SK-N-SH treated with all-trans-retinoic acid at 6 μM for 48 hours (cell line): ENCODE measurements at regions not wholly inside any gene's neighbourhood (a gene's known extent, or its start where the extent isn't known, plus 50 kb on each side); places are given as distances from the start of the nearest gene placed in this dataset.

Experiments used
- ATAC-seq: fragments of 200-7000 bp; cut with Tn5 transposase; 3 replicates; pipeline ENCODE4 v1.9.1; 2020; ENCODE audit warnings: mild to moderate bottlenecking, moderate library complexity
- ARNTL ChIP-seq: fragments of 450-650 bp; formaldehyde crosslinking; IDR thresholded peaks from 2 replicates; pipeline ENCODE4 v1.5.0; 2020; ENCODE audit warnings: low read depth, mild to moderate bottlenecking, moderate library complexity, borderline replicate concordance
- CSDC2 ChIP-seq: fragments of 250-450 bp; sonication (Bioruptor Pico); IDR thresholded peaks from 2 replicates; pipeline ENCODE4 v1.5.0; 2020; ENCODE audit warnings: mild to moderate bottlenecking, moderate library complexity
- GLIS3 ChIP-seq: fragments of 250-450 bp; sonication (Bioruptor Pico); IDR thresholded peaks from 2 replicates; pipeline ENCODE4 v1.5.0; 2020; ENCODE audit warnings: mild to moderate bottlenecking, moderate library complexity
- ISL1 ChIP-seq: fragments of 250-450 bp; sonication (Bioruptor Pico); IDR thresholded peaks from 2 replicates; pipeline ENCODE4 v2.1.2; 2022; ENCODE audit warnings: mild to moderate bottlenecking, moderate library complexity
- OSR1 ChIP-seq: fragments of 250-450 bp; sonication (Bioruptor Pico); IDR thresholded peaks from 2 replicates; pipeline ENCODE4 v1.8.0; 2022; ENCODE audit warnings: moderate library complexity, mild to moderate bottlenecking, inconsistent platforms
- PPARA ChIP-seq: fragments of 250-450 bp; sonication (Bioruptor Pico); IDR thresholded peaks from 2 replicates; pipeline ENCODE4 v1.5.0; 2020; ENCODE audit warnings: mild to moderate bottlenecking, borderline replicate concordance
- RARB ChIP-seq: fragments of 250-450 bp; sonication (Bioruptor Pico); IDR thresholded peaks from 2 replicates; pipeline ENCODE4 v1.8.0; 2021; ENCODE audit warnings: mild to moderate bottlenecking, moderate library complexity
- SNAI2 ChIP-seq: fragments of 250-450 bp; sonication (Bioruptor Pico); IDR thresholded peaks from 2 replicates; pipeline ENCODE4 v1.5.0; 2020; ENCODE audit warnings: mild to moderate bottlenecking, moderate library complexity
- TCF4 ChIP-seq: fragments of 250-450 bp; sonication (Bioruptor Pico); IDR thresholded peaks from 2 replicates; pipeline ENCODE4 v1.8.0; 2021; ENCODE audit warnings: mild to moderate bottlenecking, moderate library complexity, borderline replicate concordance
- TOX ChIP-seq: fragments of 250-450 bp; sonication (Bioruptor Pico); IDR thresholded peaks from 2 replicates; pipeline ENCODE4 v1.8.0; 2021; ENCODE audit warnings: mild to moderate bottlenecking, moderate library complexity, borderline replicate concordance
- ZC3H10 ChIP-seq: fragments of 250-450 bp; sonication (Bioruptor Pico); IDR thresholded peaks from 2 replicates; pipeline ENCODE4 v1.5.1; 2021; ENCODE audit warnings: mild to moderate bottlenecking, moderate library complexity
- ZFP3 ChIP-seq: fragments of 250-450 bp; sonication (Bioruptor Pico); IDR thresholded peaks from 2 replicates; pipeline ENCODE4 v1.5.0; 2020; ENCODE audit warnings: mild to moderate bottlenecking, moderate library complexity
- ZFP30 ChIP-seq: fragments of 450-650 bp; formaldehyde crosslinking; IDR thresholded peaks from 2 replicates; pipeline ENCODE4 v1.5.0; 2022; ENCODE audit warnings: mild to moderate bottlenecking, moderate library complexity
- ZNF565 ChIP-seq: fragments of 450-650 bp; formaldehyde crosslinking; conservative IDR thresholded peaks from 2 replicates; pipeline ENCODE4 v1.5.0; 2020; ENCODE audit warnings: low read depth, mild to moderate bottlenecking, moderate library complexity
- ZNF70 ChIP-seq: fragments of 450-650 bp; formaldehyde crosslinking; IDR thresholded peaks from 2 replicates; pipeline ENCODE4 v1.5.0; 2020; ENCODE audit warnings: mild to moderate bottlenecking, moderate library complexity
- ZNF8 ChIP-seq: fragments of 450-650 bp; formaldehyde crosslinking; IDR thresholded peaks from 2 replicates; pipeline ENCODE4 v1.5.0; 2020; ENCODE audit warnings: mild to moderate bottlenecking, moderate library complexity
- TF ChIP-seq, protein P1 (sequence below): fragments of 250-450 bp; sonication (Bioruptor Pico); IDR thresholded peaks from 2 replicates; pipeline ENCODE4 v1.5.1; 2020; ENCODE audit warnings: low read depth, mild to moderate bottlenecking, moderate library complexity
- TF ChIP-seq, protein P2 (sequence below): fragments of 250-450 bp; sonication (Bioruptor Pico); IDR thresholded peaks from 2 replicates; pipeline ENCODE4 v1.8.0; 2021; ENCODE audit warnings: low read depth, mild to moderate bottlenecking, moderate library complexity, borderline replicate concordance
- TF ChIP-seq, protein P3 (sequence below): fragments of 250-450 bp; sonication (Bioruptor Pico); IDR thresholded peaks from 2 replicates; pipeline ENCODE4 v1.5.0; 2020; ENCODE audit warnings: mild to moderate bottlenecking, moderate library complexity
- TF ChIP-seq, protein P4 (sequence below): fragments of 250-450 bp; sonication (Bioruptor Pico); IDR thresholded peaks from 2 replicates; pipeline ENCODE4 v1.8.0; 2020; ENCODE audit warnings: mild to moderate bottlenecking, moderate library complexity, borderline replicate concordance
- TF ChIP-seq, protein P5 (sequence below): fragments of 250-450 bp; sonication (Bioruptor Pico); IDR thresholded peaks from 2 replicates; pipeline ENCODE4 v1.5.1; 2021; ENCODE audit warnings: mild to moderate bottlenecking, moderate library complexity

DNA sequence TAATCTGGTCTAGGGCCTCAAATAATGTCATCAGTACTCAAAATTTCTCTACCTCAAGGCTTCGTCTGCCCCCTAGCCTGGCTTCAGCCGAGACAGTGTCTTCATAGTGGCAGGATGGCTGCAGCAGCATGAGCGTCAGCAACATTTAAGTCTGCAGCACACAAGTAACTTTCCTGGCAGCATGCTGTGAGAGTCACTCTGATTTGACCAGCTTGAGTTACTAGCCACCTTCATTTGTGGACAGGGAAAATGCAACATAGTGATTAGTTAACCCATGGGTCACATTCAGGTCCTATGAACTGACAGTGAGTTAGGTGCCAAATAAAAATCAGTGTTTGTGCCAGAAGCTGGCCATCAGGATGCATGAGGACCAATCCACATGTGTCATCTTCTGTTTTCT is 209.9 kb upstream of the SLC35B3 start (continued):
- TF ChIP-seq TOX (CRISPR knock-in tag): no peak
- no peak for TF ChIP-seq OSR1 (CRISPR knock-in tag)

DNA sequence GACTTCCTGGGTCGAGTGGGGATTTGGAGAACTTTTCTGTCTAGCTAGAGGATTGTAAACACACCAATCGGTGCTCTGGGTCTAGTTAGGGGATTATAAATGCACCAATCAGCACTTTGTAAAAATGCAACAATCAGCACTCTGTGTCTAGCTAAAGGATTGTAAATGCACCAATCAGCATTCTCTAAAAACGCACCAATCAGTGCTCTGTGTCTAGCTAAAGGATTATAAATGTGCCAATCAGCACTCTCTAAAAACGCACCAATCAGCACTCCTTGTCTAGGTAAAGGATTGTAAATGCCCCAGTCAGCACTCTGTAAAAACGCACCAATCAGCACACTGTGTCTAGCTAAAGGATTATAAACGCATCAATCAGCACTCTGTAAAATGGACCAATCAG is 209.0 kb upstream of the SLC35B3 start:
- TF ChIP-seq ZFP3 (CRISPR knock-in tag): no peak
- no peak for TF ChIP-seq CSDC2 (CRISPR knock-in tag)
- no peak for TF ChIP-seq ARNTL (CRISPR knock-in tag)
- no peak for TF ChIP-seq ISL1
- TF ChIP-seq ZNF8 (CRISPR knock-in tag): no peak
- TF ChIP-seq, protein P1, sequence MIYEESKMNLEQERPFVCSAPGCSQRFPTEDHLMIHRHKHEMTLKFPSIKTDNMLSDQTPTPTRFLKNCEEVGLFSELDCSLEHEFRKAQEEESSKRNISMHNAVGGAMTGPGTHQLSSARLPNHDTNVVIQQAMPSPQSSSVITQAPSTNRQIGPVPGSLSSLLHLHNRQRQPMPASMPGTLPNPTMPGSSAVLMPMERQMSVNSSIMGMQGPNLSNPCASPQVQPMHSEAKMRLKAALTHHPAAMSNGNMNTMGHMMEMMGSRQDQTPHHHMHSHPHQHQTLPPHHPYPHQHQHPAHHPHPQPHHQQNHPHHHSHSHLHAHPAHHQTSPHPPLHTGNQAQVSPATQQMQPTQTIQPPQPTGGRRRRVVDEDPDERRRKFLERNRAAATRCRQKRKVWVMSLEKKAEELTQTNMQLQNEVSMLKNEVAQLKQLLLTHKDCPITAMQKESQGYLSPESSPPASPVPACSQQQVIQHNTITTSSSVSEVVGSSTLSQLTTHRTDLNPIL (CRISPR knock-in tag): no peak
- TF ChIP-seq GLIS3 (CRISPR knock-in tag): no peak
- TF ChIP-seq, protein P2, sequence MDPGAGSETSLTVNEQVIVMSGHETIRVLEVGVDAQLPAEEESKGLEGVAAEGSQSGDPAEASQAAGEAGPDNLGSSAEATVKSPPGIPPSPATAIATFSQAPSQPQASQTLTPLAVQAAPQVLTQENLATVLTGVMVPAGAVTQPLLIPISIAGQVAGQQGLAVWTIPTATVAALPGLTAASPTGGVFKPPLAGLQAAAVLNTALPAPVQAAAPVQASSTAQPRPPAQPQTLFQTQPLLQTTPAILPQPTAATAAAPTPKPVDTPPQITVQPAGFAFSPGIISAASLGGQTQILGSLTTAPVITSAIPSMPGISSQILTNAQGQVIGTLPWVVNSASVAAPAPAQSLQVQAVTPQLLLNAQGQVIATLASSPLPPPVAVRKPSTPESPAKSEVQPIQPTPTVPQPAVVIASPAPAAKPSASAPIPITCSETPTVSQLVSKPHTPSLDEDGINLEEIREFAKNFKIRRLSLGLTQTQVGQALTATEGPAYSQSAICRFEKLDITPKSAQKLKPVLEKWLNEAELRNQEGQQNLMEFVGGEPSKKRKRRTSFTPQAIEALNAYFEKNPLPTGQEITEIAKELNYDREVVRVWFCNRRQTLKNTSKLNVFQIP (CRISPR knock-in tag): no peak
- TF ChIP-seq, protein P3, sequence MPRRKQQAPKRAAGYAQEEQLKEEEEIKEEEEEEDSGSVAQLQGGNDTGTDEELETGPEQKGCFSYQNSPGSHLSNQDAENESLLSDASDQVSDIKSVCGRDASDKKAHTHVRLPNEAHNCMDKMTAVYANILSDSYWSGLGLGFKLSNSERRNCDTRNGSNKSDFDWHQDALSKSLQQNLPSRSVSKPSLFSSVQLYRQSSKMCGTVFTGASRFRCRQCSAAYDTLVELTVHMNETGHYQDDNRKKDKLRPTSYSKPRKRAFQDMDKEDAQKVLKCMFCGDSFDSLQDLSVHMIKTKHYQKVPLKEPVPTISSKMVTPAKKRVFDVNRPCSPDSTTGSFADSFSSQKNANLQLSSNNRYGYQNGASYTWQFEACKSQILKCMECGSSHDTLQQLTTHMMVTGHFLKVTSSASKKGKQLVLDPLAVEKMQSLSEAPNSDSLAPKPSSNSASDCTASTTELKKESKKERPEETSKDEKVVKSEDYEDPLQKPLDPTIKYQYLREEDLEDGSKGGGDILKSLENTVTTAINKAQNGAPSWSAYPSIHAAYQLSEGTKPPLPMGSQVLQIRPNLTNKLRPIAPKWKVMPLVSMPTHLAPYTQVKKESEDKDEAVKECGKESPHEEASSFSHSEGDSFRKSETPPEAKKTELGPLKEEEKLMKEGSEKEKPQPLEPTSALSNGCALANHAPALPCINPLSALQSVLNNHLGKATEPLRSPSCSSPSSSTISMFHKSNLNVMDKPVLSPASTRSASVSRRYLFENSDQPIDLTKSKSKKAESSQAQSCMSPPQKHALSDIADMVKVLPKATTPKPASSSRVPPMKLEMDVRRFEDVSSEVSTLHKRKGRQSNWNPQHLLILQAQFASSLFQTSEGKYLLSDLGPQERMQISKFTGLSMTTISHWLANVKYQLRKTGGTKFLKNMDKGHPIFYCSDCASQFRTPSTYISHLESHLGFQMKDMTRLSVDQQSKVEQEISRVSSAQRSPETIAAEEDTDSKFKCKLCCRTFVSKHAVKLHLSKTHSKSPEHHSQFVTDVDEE (CRISPR knock-in tag): no peak
- TF ChIP-seq TCF4 (CRISPR knock-in tag): no peak
- TF ChIP-seq PPARA (CRISPR knock-in tag): no peak
- TF ChIP-seq ZFP30: no peak
- TF ChIP-seq ZC3H10 (CRISPR knock-in tag): no peak
- TF ChIP-seq, protein P4, sequence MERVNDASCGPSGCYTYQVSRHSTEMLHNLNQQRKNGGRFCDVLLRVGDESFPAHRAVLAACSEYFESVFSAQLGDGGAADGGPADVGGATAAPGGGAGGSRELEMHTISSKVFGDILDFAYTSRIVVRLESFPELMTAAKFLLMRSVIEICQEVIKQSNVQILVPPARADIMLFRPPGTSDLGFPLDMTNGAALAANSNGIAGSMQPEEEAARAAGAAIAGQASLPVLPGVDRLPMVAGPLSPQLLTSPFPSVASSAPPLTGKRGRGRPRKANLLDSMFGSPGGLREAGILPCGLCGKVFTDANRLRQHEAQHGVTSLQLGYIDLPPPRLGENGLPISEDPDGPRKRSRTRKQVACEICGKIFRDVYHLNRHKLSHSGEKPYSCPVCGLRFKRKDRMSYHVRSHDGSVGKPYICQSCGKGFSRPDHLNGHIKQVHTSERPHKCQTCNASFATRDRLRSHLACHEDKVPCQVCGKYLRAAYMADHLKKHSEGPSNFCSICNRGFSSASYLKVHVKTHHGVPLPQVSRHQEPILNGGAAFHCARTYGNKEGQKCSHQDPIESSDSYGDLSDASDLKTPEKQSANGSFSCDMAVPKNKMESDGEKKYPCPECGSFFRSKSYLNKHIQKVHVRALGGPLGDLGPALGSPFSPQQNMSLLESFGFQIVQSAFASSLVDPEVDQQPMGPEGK (CRISPR knock-in tag): no peak
- no peak for TF ChIP-seq ZNF70
- no peak for TF ChIP-seq OSR1 (CRISPR knock-in tag)
- no peak for TF ChIP-seq ZNF565 (CRISPR knock-in tag)
- TF ChIP-seq, all 23 proteins: peak for 0
- no peak for ATAC-seq

DNA sequence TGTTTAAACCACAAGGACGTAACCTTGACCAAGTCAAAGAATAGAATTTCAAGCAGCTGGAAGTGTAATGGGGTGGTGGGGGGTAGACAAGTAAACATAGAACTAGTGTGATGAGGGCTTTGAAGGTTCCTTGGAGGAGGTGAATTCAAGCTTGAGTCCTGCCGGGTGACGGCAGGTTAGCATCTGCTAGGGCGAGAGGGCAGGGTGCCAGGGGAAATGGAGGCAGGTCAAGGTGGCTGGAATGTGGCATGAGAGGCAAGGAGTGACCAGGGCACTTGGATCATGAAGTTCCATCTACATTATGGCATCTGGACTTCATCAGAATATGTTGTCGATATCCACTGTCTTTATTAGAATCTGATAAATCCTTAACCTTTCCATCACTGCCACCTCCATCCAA is 207.5 kb upstream of the SLC35B3 start:
- TF ChIP-seq ZFP30 (no peak), TCF4 (CRISPR knock-in tag) (no peak), ISL1 (no peak), OSR1 (CRISPR knock-in tag) (no peak), GLIS3 (CRISPR knock-in tag) (no peak), ZNF70 (no peak)
- TF ChIP-seq, protein P1 (CRISPR knock-in tag): no peak
- no peak for ATAC-seq

DNA sequence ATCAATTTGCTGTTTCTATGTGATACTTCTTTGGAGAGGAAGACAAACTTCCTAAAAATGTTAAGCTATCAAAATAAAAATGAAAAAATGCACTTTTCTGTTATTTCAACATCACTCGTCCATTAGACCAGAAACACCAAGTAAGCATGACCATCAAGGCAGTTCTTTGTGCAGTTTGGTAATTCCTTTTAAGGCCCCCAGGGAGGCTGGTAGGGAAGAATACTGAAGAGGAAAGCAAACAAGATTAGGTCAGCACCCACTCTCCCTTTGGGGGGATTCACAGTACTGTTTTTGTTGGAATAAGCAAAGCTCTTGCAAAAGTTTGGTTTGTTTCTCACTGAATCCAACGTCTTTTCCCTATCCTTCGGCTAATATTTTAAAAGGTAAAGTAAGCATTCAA is 206.8 kb upstream of the SLC35B3 start:
- TF ChIP-seq SNAI2: no peak
- TF ChIP-seq CSDC2 (CRISPR knock-in tag): no peak
- no peak for TF ChIP-seq ISL1
- TF ChIP-seq ARNTL (CRISPR knock-in tag): no peak
- TF ChIP-seq, protein P5, sequence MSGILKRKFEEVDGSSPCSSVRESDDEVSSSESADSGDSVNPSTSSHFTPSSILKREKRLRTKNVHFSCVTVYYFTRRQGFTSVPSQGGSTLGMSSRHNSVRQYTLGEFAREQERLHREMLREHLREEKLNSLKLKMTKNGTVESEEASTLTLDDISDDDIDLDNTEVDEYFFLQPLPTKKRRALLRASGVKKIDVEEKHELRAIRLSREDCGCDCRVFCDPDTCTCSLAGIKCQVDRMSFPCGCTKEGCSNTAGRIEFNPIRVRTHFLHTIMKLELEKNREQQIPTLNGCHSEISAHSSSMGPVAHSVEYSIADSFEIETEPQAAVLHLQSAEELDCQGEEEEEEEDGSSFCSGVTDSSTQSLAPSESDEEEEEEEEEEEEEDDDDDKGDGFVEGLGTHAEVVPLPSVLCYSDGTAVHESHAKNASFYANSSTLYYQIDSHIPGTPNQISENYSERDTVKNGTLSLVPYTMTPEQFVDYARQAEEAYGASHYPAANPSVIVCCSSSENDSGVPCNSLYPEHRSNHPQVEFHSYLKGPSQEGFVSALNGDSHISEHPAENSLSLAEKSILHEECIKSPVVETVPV (CRISPR knock-in tag): no peak
- no peak for TF ChIP-seq RARB (CRISPR knock-in tag)
- no peak for TF ChIP-seq GLIS3 (CRISPR knock-in tag)
- ATAC-seq: no peak
